Muscle of back (tissue), 3 donors: ENCODE measurements at regions not wholly inside any gene's neighbourhood (a gene's known extent, or its start where the extent isn't known, plus 50 kb on each side); places are given as distances from the start of the nearest gene placed in this dataset.

Experiments
- DNase-seq, 3 donors: peaks; one replicate each; pipeline versions ENCODE4 v3.0.0 to v3.0.0-alpha.2; 2013

GRCh38 chrX:137387646-137388045, 178.3 kb upstream of the ZIC3 start:
- no peak for DNase-seq

GRCh38 chrX:137366018-137366633, 199.8 kb upstream of the ZIC3 start:
- no peak for DNase-seq

- DNase-seq: no peak
These were observed 202.4 kb upstream of the ZIC3 start for GRCh38 chrX:137363559-137363958.

- no peak for DNase-seq
These were observed 203.3 kb upstream of the ZIC3 start for GRCh38 chrX:137362583-137362982.

- DNase-seq: no peak
These were observed 211.1 kb upstream of the ZIC3 start for GRCh38 chrX:137354851-137355250.

GRCh38 chrX:137353404-137353803, 212.5 kb upstream of the ZIC3 start:
- DNase-seq: no peak

- no peak for DNase-seq
These were observed 213.7 kb upstream of the ZIC3 start for GRCh38 chrX:137352101-137352660.

GRCh38 chrX:137342969-137343368, 223.0 kb upstream of the ZIC3 start:
- DNase-seq: no peak

GRCh38 chrX:137313627-137314026, 252.3 kb upstream of the ZIC3 start:
- DNase-seq: no peak

- no peak for DNase-seq
These were observed 260.5 kb upstream of the ZIC3 start for GRCh38 chrX:137305404-137305803.

- DNase-seq: no peak
These were observed 263.4 kb upstream of the GPR101 start for GRCh38 chrX:137297167-137297566.

- DNase-seq: no peak
These were observed 256.2 kb upstream of the GPR101 start for GRCh38 chrX:137290011-137290410.

GRCh38 chrX:137287191-137287590, 253.4 kb upstream of the GPR101 start:
- no peak for DNase-seq

GRCh38 chrX:137286423-137286822, 252.6 kb upstream of the GPR101 start:
- DNase-seq: no peak

- DNase-seq: no peak
These were observed 245.0 kb upstream of the GPR101 start for GRCh38 chrX:137278825-137279224.

- DNase-seq: no peak
These were observed 229.6 kb upstream of the GPR101 start for GRCh38 chrX:137263374-137263773.

- DNase-seq: no peak
These were observed 211.4 kb upstream of the GPR101 start for GRCh38 chrX:137245183-137245582.

- DNase-seq: no peak
These were observed 203.0 kb upstream of the GPR101 start for GRCh38 chrX:137236837-137237236.

GRCh38 chrX:137234651-137235402, 201.0 kb upstream of the GPR101 start:
- DNase-seq: no peak

- DNase-seq: no peak
These were observed 199.7 kb upstream of the GPR101 start for GRCh38 chrX:137233478-137233877.

- peak; percentile 52 to 70 (median 61) for DNase-seq
These were observed 193.4 kb upstream of the GPR101 start for GRCh38 chrX:137227151-137227550.

GRCh38 chrX:137215467-137215866, 181.7 kb upstream of the GPR101 start:
- DNase-seq: no peak

- no peak for DNase-seq
These were observed 178.4 kb upstream of the GPR101 start for GRCh38 chrX:137212078-137212632.
